ENCODE measurements at regions not wholly inside any gene's neighbourhood (a gene's known extent, or its start where the extent isn't known, plus 50 kb on each side); places are given as distances from the start of the nearest gene placed in this dataset.

GRCh38 chr10:64502936-64503335 lies 981.7 kb downstream of the REEP3 start:
- TF ChIP-seq, protein P1, sequence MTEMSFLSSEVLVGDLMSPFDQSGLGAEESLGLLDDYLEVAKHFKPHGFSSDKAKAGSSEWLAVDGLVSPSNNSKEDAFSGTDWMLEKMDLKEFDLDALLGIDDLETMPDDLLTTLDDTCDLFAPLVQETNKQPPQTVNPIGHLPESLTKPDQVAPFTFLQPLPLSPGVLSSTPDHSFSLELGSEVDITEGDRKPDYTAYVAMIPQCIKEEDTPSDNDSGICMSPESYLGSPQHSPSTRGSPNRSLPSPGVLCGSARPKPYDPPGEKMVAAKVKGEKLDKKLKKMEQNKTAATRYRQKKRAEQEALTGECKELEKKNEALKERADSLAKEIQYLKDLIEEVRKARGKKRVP (CRISPR knock-in tag; IDR thresholded peaks at IDR 0.05), result no peak
- TF ChIP-seq ZNF234 (CRISPR knock-in tag; conservative IDR thresholded peaks at IDR 0.05) (no peak), ZC3H4 (CRISPR knock-in tag; IDR thresholded peaks at IDR 0.05; ENCODE audit: borderline replicate concordance) (no peak), DDIT3 (CRISPR knock-in tag; IDR thresholded peaks at IDR 0.05) (no peak), ZBTB21 (CRISPR knock-in tag; IDR thresholded peaks at IDR 0.05) (no peak), XRCC5 (optimal IDR thresholded peaks at IDR 0.05; ENCODE audit: low read length) (no peak), ARID2 (CRISPR knock-in tag; IDR thresholded peaks at IDR 0.05; ENCODE audit: borderline replicate concordance) (no peak)
- TF ChIP-seq, protein P2, sequence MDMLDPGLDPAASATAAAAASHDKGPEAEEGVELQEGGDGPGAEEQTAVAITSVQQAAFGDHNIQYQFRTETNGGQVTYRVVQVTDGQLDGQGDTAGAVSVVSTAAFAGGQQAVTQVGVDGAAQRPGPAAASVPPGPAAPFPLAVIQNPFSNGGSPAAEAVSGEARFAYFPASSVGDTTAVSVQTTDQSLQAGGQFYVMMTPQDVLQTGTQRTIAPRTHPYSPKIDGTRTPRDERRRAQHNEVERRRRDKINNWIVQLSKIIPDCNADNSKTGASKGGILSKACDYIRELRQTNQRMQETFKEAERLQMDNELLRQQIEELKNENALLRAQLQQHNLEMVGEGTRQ (IDR thresholded peaks at IDR 0.05; ENCODE audit: low read depth, low read length), result no peak
- TF ChIP-seq, protein P2 (CRISPR knock-in tag; IDR thresholded peaks at IDR 0.05; ENCODE audit: borderline replicate concordance), result no peak

Measured in HepG2 (cell line).